Activated CD4-positive, alpha-beta T cell treated with anti-CD3 and anti-CD28 coated beads for 36 hours (primary cell): ENCODE measurements at regions not wholly inside any gene's neighbourhood (a gene's known extent, or its start where the extent isn't known, plus 50 kb on each side); places are given as distances from the start of the nearest gene placed in this dataset.

ENCODE experiments used
- ATAC-seq: fragments of 200-7000 bp; cut with Tn5 transposase; one replicate; pipeline ENCODE4 v1.10.0; 2021; ENCODE audit warnings: mild to moderate bottlenecking, moderate library complexity
- CTCF ChIA-PET: fragments of 350-600 bp; sonication (Branson Sonifier 250); formaldehyde crosslinking; loops from one replicate; lab custom pipeline; 2021; ENCODE audit warnings: antibody characterized with exemption; lab: Charles Lee
- POLR2A ChIA-PET: fragments of 350-600 bp; sonication (Branson Sonifier 250); formaldehyde crosslinking; loops from one replicate; lab custom pipeline; 2021; ENCODE audit warnings: antibody characterized with exemption, inconsistent platforms; lab: Charles Lee
- DNase-seq: peaks from one replicate; pipeline ENCODE4 v3.0.0-alpha.2; 2020
- H3K27ac Mint-ChIP-seq: one replicate; pipeline ENCODE4 v1.8.0; 2021; ENCODE audit warnings: mixed read lengths
- H3K27me3 Mint-ChIP-seq: one replicate; pipeline ENCODE4 v1.8.0; 2021; ENCODE audit warnings: mixed read lengths
- H3K36me3 Mint-ChIP-seq: one replicate; pipeline ENCODE4 v1.8.0; 2021; ENCODE audit warnings: low read depth, mixed read lengths
- H3K4me1 Mint-ChIP-seq: one replicate; pipeline ENCODE4 v1.8.0; 2021; ENCODE audit warnings: mixed read lengths
- H3K4me3 Mint-ChIP-seq: one replicate; pipeline ENCODE4 v1.8.0; 2021; ENCODE audit warnings: mild to moderate bottlenecking, moderate library complexity, mixed read lengths
- H3K9me3 Mint-ChIP-seq: one replicate; pipeline ENCODE4 v1.8.0; 2021; ENCODE audit warnings: low read depth, mixed read lengths
- intact Hi-C, 2 experiments: fragments of 100-400 bp; cut with DNase I in 1 of 2; cut with micrococcal nuclease in 1 of 2; formaldehyde crosslinking; loops; one replicate each; pipeline versions ENCODE4 v1.14.2 to v1.15.1; 2022 to 2024; cut with DNase I, micrococcal nuclease

DNA sequence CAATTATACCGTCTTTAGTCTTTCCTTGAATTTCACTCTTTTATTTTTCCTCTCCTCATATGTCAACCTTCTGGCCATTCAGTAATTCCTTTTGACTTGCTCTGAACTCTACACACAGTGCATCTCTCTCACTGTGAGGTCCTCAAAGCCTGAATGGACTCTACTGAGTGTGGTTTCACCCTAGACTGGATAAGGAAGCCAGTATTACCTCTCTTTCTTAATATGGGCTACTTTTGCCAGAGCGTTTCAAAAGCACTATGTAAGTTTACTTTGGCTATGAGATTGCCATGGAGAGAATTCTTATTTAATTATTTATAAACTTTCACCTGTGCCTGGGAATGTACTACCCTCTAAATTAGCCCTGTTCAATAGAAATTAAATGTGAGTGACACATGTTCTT is 343.5 kb upstream of the DDHD1 start:
- CTCF ChIA-PET: no interaction called here
- intact Hi-C loops: no loop called here
- Mint-ChIP-seq H3K36me3 (no peaks in the 10 kb centered on the region), H3K4me3 (no peak overlapping the region), H3K9me3 (no peaks in the 10 kb centered on the region), H3K4me1 (no peaks in the 10 kb centered on the region), H3K27me3 (no peaks in the 10 kb centered on the region), H3K27ac (no peak overlapping the region)
- ATAC-seq (no peak), DNase-seq (no peak)
- POLR2A ChIA-PET: no interaction called here

DNA sequence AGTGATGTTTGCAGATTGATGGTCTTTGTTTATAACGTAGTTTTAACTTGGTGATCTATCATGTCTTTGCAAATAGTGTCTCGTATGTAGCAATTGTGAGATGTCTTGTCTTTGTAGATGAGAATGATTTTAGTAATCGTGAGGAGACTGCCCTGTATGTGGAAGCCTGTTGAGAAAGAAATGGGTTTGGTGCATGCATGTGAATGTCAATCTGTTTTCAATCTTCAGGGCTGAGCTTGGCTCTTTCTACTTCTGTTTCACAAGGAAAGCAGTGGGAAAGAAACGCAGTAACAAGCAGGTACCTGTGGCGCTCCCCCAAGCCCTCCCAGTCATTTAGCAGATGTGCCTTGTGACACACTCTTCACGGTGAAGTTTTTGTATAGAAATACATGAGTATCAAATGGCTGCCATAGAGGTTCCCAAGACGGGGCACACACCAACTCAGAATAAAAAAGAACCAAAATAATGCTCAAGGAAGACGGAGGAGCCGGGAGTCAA is 342.8 kb upstream of the DDHD1 start:
- Mint-ChIP-seq H3K27me3 (no peaks in the 10 kb centered on the region), H3K4me1 (no peaks in the 10 kb centered on the region), H3K36me3 (no peaks in the 10 kb centered on the region), H3K9me3 (no peaks in the 10 kb centered on the region), H3K27ac (no peak overlapping the region), H3K4me3 (no peak overlapping the region)
- intact Hi-C loops: no loop called here
- ChIA-PET CTCF (no interaction called here), POLR2A (no interaction called here)
- no peak for DNase-seq
- no peak for ATAC-seq

DNA sequence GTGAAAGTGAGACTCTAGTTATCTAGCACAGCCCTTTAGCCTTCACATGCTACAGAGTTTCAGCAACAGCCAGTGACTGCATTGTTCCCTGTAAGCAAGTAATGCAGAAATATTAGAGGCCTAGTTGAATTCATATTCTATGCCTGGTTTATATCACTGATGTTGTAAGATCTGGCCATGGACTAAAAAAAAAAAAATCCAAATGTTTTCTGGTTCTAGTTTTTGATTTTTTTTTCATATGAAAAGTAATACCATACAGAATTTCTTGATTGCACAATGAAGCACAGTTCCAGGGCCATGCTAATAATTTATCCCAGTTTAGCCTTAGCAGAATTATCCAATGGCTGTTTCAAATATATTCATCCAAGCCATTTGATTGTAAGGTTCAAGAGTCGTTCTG is 341.5 kb upstream of the DDHD1 start:
- no peaks in the 10 kb centered on the region for H3K27me3 Mint-ChIP-seq
- ATAC-seq: no peak
- no peak overlapping the region for H3K4me3 Mint-ChIP-seq
- ChIA-PET CTCF (no interaction called here), POLR2A (no interaction called here)
- DNase-seq: no peak
- no peaks in the 10 kb centered on the region for H3K9me3 Mint-ChIP-seq
- H3K27ac Mint-ChIP-seq: no peak overlapping the region
- H3K36me3 Mint-ChIP-seq: no peaks in the 10 kb centered on the region
- intact Hi-C loops: no loop called here
- H3K4me1 Mint-ChIP-seq: no peaks in the 10 kb centered on the region

DNA sequence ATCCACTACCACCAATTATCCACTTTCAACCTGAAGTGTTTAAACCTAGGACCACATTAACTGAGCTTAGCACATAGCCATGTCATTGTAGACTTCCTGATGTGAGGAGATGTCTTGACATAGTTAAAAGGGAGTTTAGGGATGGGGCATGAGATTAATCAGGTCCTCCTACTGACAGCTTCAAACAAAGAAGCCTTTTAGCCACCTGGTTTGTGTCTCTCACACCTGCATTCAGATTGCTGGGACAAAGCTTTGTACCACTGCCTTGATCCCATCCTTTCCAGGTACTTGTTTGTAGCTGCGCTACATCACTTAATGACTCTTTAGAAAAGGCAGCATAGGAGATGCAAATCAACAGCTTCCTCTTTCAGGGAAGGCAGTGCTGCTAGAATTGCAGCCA is 340.7 kb upstream of the DDHD1 start:
- Mint-ChIP-seq H3K4me3 (no peak overlapping the region), H3K27me3 (no peaks in the 10 kb centered on the region), H3K9me3 (no peaks in the 10 kb centered on the region), H3K4me1 (no peaks in the 10 kb centered on the region), H3K27ac (no peak overlapping the region), H3K36me3 (no peaks in the 10 kb centered on the region)
- CTCF ChIA-PET: interaction anchor here (1.0 kb wide), 1 partner anchor 431 kb away, joined by 3 read pairs; no protein-coding TSS in a partner anchor
- DNase-seq: no peak
- POLR2A ChIA-PET: no interaction called here
- no peak for ATAC-seq
- intact Hi-C loops: no loop called here

DNA sequence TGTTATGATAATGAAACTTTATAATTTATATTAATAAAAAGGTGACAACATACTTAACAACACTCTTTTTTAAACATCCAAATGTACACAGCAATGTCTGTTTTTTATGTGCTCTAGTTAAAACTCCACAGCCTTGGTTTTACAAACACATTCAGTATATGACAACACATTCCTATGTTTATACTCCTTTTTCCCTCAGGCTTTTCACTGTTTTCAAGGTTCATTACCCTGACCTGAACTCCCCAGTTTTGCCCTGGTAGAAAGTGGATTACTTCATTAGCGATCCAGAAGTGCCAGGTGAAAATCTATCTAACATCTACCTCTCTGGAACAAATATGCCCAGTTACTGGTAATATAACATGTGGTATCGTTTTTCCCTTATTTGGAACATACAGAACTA is 340.2 kb upstream of the DDHD1 start:
- Mint-ChIP-seq H3K4me3 (no peak overlapping the region), H3K27me3 (no peaks in the 10 kb centered on the region), H3K4me1 (no peaks in the 10 kb centered on the region), H3K36me3 (no peaks in the 10 kb centered on the region), H3K27ac (no peak overlapping the region), H3K9me3 (no peaks in the 10 kb centered on the region)
- ChIA-PET CTCF (interaction anchor here (1.0 kb wide), 1 partner anchor 431 kb away, joined by 3 read pairs; no protein-coding TSS in a partner anchor), POLR2A (no interaction called here)
- no peak for DNase-seq
- no peak for ATAC-seq
- intact Hi-C loops: no loop called here

DNA sequence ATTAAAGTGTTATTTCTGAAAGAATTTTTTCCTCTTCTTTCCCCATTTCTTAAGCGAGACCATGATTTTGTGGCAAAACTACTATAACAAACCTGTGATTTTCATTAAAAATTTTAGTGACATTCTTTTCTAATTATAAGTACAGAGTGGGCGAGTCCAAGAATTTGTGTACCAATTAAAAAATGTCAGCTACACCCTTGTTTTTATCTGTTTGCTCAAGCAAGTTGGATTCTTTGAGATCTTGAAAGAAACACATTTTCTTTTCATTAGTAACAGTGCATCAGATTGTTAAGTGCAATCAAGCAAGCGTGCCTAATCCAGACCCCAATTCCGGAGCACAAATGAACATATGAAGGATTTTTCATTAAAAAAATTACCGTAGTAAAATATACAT is 338.8 kb upstream of the DDHD1 start:
- Mint-ChIP-seq H3K27ac (no peak overlapping the region), H3K36me3 (no peaks in the 10 kb centered on the region), H3K4me1 (no peaks in the 10 kb centered on the region), H3K27me3 (no peaks in the 10 kb centered on the region), H3K9me3 (no peaks in the 10 kb centered on the region), H3K4me3 (no peak overlapping the region)
- ChIA-PET CTCF (no interaction called here), POLR2A (no interaction called here)
- ATAC-seq (no peak), DNase-seq (no peak)
- intact Hi-C loops: no loop called here

DNA sequence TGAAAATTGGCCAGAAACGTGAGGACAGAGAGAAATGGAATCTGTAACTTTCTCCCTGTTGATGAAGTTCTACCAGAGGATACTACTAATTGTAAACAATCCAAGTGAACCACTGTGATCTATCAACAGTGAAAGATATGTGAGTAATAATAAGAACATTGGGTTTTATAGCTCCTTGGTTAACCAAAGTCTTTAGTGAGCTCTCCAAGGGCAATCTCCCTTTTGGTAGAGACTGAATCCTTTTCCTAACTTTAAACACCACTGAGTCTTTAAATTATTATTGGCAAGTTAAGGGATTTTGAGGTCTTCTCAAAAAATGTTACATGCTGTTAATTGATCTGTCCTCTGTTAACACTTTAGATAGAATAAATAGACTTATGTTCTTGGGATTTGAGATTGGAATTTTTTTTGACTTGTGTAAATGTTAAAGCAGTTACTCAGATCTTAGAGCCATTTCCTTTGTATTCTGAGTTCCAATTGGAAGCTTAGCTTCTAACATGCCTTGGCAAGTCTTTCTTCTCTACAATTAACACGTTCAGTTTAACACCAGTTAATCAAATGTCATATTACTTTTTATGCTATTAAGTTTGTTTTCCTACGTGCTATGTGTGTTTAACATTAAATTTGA is 338.2 kb upstream of the DDHD1 start:
- intact Hi-C loops: no loop called here
- POLR2A ChIA-PET: no interaction called here
- Mint-ChIP-seq H3K27ac (no peak overlapping the region), H3K4me1 (no peaks in the 10 kb centered on the region), H3K36me3 (no peaks in the 10 kb centered on the region), H3K27me3 (no peaks in the 10 kb centered on the region), H3K9me3 (no peaks in the 10 kb centered on the region), H3K4me3 (no peak overlapping the region)
- ATAC-seq (no peak), DNase-seq (no peak)
- CTCF ChIA-PET: no interaction called here

DNA sequence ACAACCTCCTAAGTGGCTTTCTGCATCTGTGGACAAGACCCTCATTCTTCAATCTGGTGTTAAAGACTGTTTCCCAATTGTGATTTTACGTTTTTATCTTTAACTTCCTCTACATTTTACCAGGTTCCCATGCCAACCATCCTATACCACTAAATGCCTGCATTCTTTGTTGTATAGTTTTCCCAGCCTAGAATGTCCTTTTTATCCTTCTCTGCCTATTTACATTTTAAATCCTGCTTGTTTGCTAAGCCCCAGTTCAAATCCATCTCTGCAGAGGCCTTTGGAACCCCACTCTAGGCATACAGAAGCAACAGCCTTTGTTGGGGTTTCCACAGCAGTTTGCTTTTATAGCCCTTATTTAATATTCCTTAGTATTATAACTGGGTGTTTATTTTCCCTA is 325.1 kb upstream of the DDHD1 start:
- peaks cover 2% of the 10 kb centered on the region for H3K36me3 Mint-ChIP-seq
- H3K9me3 Mint-ChIP-seq: peaks cover 18% of the 10 kb centered on the region
- no peak for DNase-seq
- no peak overlapping the region for H3K4me3 Mint-ChIP-seq
- ChIA-PET POLR2A (no interaction called here), CTCF (no interaction called here)
- no peak overlapping the region for H3K27ac Mint-ChIP-seq
- no peaks in the 10 kb centered on the region for H3K4me1 Mint-ChIP-seq
- no peak for ATAC-seq
- no peaks in the 10 kb centered on the region for H3K27me3 Mint-ChIP-seq
- intact Hi-C loops: no loop called here

DNA sequence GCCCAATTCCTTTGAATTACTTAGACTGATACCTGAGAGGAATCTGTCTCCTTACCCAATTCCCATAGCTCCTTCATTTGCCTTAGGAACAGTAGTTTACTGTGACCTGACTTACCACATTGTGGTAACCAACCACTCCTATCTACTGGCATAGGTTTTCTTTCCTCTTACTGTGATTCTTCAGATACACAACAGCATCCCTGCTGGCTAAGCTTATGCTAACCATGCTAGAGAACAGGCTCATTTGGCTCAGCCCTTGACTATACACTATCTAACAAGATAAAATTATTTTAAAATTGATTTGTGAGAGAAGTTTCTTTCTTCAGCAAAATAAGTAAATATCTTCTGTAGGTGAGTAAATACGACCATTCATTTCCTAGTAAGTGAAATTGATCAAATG is 320.4 kb upstream of the DDHD1 start:
- CTCF ChIA-PET: interaction anchor here (0.8 kb wide), 1 partner anchor 961 kb away, joined by 4 read pairs; no protein-coding TSS in a partner anchor
- Mint-ChIP-seq H3K4me3 (no peak overlapping the region), H3K27ac (no peak overlapping the region), H3K36me3 (no peaks in the 10 kb centered on the region), H3K9me3 (peaks cover 1% of the 10 kb centered on the region), H3K4me1 (no peaks in the 10 kb centered on the region), H3K27me3 (no peaks in the 10 kb centered on the region)
- no peak for DNase-seq
- no peak for ATAC-seq
- intact Hi-C loops: no loop called here
- POLR2A ChIA-PET: no interaction called here

DNA sequence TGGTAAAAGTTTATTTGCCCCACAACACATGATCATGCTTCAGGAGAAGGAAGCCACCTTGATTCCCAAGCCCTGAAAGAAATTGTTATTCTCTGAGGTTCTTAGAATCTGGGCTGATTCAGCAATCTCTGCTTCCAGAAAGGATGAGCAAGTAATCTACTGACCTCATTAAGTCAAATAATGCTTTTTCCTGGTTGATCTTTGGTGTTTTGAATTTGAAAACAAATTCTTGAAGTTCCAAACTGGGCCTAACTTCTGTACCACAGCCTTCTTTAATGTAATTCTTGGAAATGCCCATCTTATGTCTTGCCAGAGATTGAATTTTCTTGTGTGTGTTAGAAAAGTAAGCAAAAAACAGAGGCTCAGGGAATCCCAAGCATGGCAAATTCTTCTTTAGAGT is 319.2 kb upstream of the DDHD1 start:
- ATAC-seq: no peak
- H3K27me3 Mint-ChIP-seq: no peaks in the 10 kb centered on the region
- ChIA-PET CTCF (no interaction called here), POLR2A (no interaction called here)
- no peaks in the 10 kb centered on the region for H3K36me3 Mint-ChIP-seq
- H3K27ac Mint-ChIP-seq: no peak overlapping the region
- no peak for DNase-seq
- H3K9me3 Mint-ChIP-seq: no peaks in the 10 kb centered on the region
- no peak overlapping the region for H3K4me3 Mint-ChIP-seq
- H3K4me1 Mint-ChIP-seq: no peaks in the 10 kb centered on the region
- intact Hi-C loops: no loop called here

DNA sequence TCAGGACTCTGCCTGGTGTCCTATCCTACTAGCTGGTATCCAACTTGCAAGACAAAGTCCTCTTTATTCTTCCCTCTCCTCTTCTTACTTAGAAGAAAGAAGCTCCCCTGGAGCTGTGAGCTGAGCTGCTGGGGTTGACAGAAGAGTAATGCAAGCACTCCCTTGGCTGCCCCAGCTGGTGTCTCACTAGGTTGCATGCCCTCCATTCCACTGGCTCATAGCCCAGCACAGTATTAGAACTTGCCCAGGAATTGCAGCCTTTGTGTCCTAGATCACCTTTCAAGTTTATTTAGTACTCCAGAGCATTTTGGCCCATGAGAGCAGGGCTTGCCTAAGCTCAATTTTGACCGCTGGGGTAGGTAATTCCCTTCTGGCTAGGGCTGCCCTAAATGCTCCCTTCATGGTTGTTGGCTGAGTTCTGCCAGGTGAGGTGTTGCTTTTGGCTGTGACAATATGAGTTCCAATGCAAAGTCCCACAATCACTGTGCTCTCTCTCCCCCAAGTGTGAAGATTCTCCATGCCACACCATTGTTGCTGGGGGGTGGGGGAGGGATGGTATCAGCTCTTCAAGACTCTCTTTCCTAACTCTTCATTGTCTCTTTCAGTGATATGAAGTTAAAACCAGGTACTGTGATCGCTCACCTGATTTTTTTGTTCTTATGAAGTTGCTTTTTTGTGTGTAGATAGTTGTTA is 317.4 kb upstream of the DDHD1 start:
- ChIA-PET CTCF (interaction anchor here (0.6 kb wide), 2 partner anchors 261 to 634 kb away, joined by 3 read pairs; no protein-coding TSS in a partner anchor), POLR2A (no interaction called here)
- Mint-ChIP-seq H3K4me1 (no peaks in the 10 kb centered on the region), H3K36me3 (no peaks in the 10 kb centered on the region), H3K9me3 (no peaks in the 10 kb centered on the region), H3K27me3 (no peaks in the 10 kb centered on the region), H3K27ac (no peak overlapping the region), H3K4me3 (no peak overlapping the region)
- intact Hi-C loops: no loop called here
- no peak for DNase-seq
- no peak for ATAC-seq

DNA sequence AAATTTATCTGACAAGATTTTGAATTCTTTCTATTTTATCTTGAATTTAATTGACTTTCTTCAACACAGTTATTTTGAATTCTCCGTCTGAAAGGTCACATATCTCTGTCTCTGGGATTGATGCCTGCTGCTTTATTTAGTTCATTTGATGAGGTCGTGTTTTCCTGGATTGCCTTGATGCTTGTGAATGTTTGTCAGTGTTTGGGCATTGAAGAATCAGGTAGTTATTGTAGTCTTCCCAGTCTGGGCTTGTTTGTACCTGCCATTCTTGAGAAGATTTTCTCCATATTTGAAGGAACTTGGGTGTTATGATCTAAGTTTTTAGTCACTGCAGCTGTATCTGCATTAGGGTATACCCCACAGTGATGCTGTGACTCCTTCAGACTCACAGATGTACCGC is 315.8 kb upstream of the DDHD1 start:
- ATAC-seq (no peak), DNase-seq (no peak)
- H3K4me1 Mint-ChIP-seq: no peaks in the 10 kb centered on the region
- H3K36me3 Mint-ChIP-seq: no peaks in the 10 kb centered on the region
- peaks cover 5% of the 10 kb centered on the region for H3K9me3 Mint-ChIP-seq
- ChIA-PET CTCF (no interaction called here), POLR2A (no interaction called here)
- H3K4me3 Mint-ChIP-seq: no peak overlapping the region
- H3K27ac Mint-ChIP-seq: no peak overlapping the region
- intact Hi-C loops: no loop called here
- no peaks in the 10 kb centered on the region for H3K27me3 Mint-ChIP-seq
